Heart right ventricle (tissue), 16 donors: ENCODE measurements at regions not wholly inside any gene's neighbourhood (a gene's known extent, or its start where the extent isn't known, plus 50 kb on each side); places are given as distances from the start of the nearest gene placed in this dataset.
A peak's percentile ranks its signal among the peaks of the same experiment; 100 is the strongest.

Source experiments
- ATAC-seq, 8 donors: fragments of 200-7000 bp; cut with Tn5 transposase; one replicate each; pipeline ENCODE4 v1.9.1; 2020; ENCODE audit warnings: mild to moderate bottlenecking in 8 of 8, moderate library complexity in 8 of 8, moderate number of reproducible peaks in 1 of 8
- DNase-seq, 2 donors: peaks; one replicate each; pipeline ENCODE4 v3.0.0-alpha.2; 2020
- H3K27ac ChIP-seq, 10 donors: fragments of 200-600 bp; sonication (generic) in 2 of 10; one replicate each; pipeline versions ENCODE4 v1.5.0 to v1.8.0; 2020 to 2022; ENCODE audit warnings: mild to moderate bottlenecking in 3 of 10
- H3K27me3 ChIP-seq, 7 donors: fragments of 200-600 bp; one replicate each; pipeline ENCODE4 v1.8.0; 2021 to 2022; ENCODE audit warnings: mild to moderate bottlenecking in 2 of 7
- H3K36me3 ChIP-seq, 9 donors: fragments of 200-600 bp; sonication (generic) in 1 of 9; one replicate each; pipeline versions ENCODE4 v1.5.0 to v1.8.0; 2020 to 2022; ENCODE audit warnings: mild to moderate bottlenecking in 2 of 9
- H3K4me1 ChIP-seq, 9 donors: fragments of 200-600 bp; sonication (generic) in 1 of 9; one replicate each; pipeline versions ENCODE4 v1.5.0 to v1.8.0; 2020 to 2022; ENCODE audit warnings: mild to moderate bottlenecking in 4 of 9
- H3K4me3 ChIP-seq, 10 donors: fragments of 200-600 bp; sonication (generic) in 2 of 10; one replicate each; pipeline versions ENCODE4 v1.5.0 to v1.8.0; 2020 to 2022; ENCODE audit warnings: mild to moderate bottlenecking in 7 of 10, moderate library complexity in 2 of 10
- H3K9me3 ChIP-seq, 11 donors: fragments of 200-600 bp in 10 of 11; sonication (generic) in 2 of 11; one replicate each; pipeline versions ENCODE4 v1.5.0 to v1.8.0; 2013 to 2022; ENCODE audit warnings: mild to moderate bottlenecking in 2 of 11, control low read depth in 1 of 11, moderate library complexity in 1 of 11
- WGBS, 2 donors: extraction: QIAGEN DNeasy Blood & Tissue Kit; methylation state at CpG; one replicate each; pipeline ENCODE4 v1.1.7; 2013; ENCODE audit warnings: inconsistent platforms in 1 of 2; 5-methylcytosine and 5-hydroxymethylcytosine counted together
- intact Hi-C, 10 donors: fragments of 100-400 bp; cut with DNase I; formaldehyde crosslinking; loops; one replicate each; pipeline versions ENCODE4 v1.11.1 to v1.14.2; 2022
- TF ChIP-seq, protein P1 (sequence below), 9 donors: fragments of 200-600 bp; sonication (generic) in 2 of 9; IDR thresholded peaks; one replicate each; pipeline versions ENCODE4 v1.5.0 to v1.8.0; 2021 to 2022; ENCODE audit warnings: antibody characterized with exemption in 9 of 9, mild to moderate bottlenecking in 5 of 9, moderate library complexity in 1 of 9
- donor health status: Arrhythmogenic right ventricular cardiomyopathy.
- donor health status: ischemic (EF 13 %, LVEDD 7.1; RV severe dilation, severe dysfunction).
- donor health status: healthy with polysubstance abuse.
- donor health status: DM: no; HTN: yes; CAD: no.
- donor health status: DM: no; HTN: no; CAD: no.
- donor health status: ischemic (EF 25% LVEDD 6.9; RV normal size, moderate dysfunction).
- donor health status: ischemic (EF 25% LVEDD 5.7; RV mildly dilated, moderate dysfunction).
- donor health status: healthy.
- donor health status: DM: yes; HTN: yes; CAD: no.
- donor health status: Ischemic cardiomyopathy.
- donor health status: ischemic (EF 35%, LVEDD 5.7; RV mildly dilated, moderate dysfunction).
- donor health status: nonischemic (EF 11% LVEDD 7.7; RV severe dilation, severe dysfunction).
- donor health status: DM: yes; HTN: yes; CAD: no.
- donor health status: PGD.
- donor health status: ischemic (EF 29% LVEDD 5.4; RV normal size, mild dysfunction).
- donor health status: nonischemic (EF 23%, LVEDD 6.1; RV moderate dilation, normal function).

DNA sequence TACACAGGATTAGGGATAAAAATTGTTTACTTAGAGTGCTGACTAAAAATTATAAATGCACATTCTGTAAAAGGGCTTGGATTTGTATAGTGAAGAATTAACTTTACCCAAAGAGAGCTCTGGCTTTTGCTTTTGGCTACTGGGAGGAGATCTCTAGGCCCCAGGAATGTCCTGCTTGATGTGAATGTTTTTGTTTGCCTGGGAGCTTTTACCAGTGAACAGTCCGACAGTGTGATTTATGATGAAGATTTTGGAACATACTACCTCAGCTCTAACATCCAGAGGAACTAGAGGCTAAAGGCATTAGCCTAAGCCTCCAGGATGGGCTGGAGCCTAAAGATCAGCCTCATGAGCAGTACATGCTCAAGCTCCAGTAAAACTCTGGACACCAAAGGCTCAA is 103.7 kb upstream of the RFX3 start:
- Histone ChIP-seq H3K36me3 (no peaks in the 10 kb centered on the region), H3K4me3 (no peak overlapping the region), H3K27me3 (no peaks in the 10 kb centered on the region), H3K9me3 (peaks cover 0 to 17% (median 0%) of the 10 kb centered on the region in 11 donors), H3K4me1 (no peaks in the 10 kb centered on the region), H3K27ac (no peak overlapping the region)
- intact Hi-C loops: no loop called here
- TF ChIP-seq, protein P1, sequence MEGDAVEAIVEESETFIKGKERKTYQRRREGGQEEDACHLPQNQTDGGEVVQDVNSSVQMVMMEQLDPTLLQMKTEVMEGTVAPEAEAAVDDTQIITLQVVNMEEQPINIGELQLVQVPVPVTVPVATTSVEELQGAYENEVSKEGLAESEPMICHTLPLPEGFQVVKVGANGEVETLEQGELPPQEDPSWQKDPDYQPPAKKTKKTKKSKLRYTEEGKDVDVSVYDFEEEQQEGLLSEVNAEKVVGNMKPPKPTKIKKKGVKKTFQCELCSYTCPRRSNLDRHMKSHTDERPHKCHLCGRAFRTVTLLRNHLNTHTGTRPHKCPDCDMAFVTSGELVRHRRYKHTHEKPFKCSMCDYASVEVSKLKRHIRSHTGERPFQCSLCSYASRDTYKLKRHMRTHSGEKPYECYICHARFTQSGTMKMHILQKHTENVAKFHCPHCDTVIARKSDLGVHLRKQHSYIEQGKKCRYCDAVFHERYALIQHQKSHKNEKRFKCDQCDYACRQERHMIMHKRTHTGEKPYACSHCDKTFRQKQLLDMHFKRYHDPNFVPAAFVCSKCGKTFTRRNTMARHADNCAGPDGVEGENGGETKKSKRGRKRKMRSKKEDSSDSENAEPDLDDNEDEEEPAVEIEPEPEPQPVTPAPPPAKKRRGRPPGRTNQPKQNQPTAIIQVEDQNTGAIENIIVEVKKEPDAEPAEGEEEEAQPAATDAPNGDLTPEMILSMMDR (IDR thresholded peaks at IDR 0.05): no peak
- ATAC-seq: no peak
- no peak for DNase-seq
- WGBS, 2 donors: 85 to 88% methylated on average over 1 of the region's 1 CpG

DNA sequence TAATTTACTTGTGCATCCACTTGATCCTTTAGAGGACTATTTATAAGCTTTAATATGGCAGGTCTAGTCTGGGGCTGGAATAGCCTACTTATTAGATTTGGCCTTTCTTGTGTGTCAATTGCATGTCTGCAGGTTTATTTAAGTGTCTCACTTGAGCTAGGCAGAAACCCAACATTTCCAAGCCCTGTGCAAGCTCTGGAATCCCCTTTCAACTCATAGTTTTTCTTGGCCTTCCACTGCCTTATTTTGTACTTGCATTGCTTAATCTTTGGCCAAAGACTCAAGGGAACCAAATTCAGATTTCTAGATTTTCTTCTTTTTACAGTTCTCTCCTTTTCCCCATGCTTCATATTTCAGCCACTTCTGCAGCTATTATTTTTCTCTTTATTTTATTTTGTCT is 102.4 kb upstream of the RFX3 start:
- DNase-seq: no peak
- TF ChIP-seq, protein P1 (IDR thresholded peaks at IDR 0.05): no peak
- H3K4me1 ChIP-seq: no peaks in the 10 kb centered on the region
- no peaks in the 10 kb centered on the region for H3K27me3 ChIP-seq
- peaks cover 0 to 18% (median 0%) of the 10 kb centered on the region in 11 donors for H3K9me3 ChIP-seq
- no peak overlapping the region for H3K27ac ChIP-seq
- H3K36me3 ChIP-seq: no peaks in the 10 kb centered on the region
- no peak overlapping the region for H3K4me3 ChIP-seq
- peak in 1 of 8 donors; percentile 38 for ATAC-seq
- intact Hi-C loops: no loop called here

DNA sequence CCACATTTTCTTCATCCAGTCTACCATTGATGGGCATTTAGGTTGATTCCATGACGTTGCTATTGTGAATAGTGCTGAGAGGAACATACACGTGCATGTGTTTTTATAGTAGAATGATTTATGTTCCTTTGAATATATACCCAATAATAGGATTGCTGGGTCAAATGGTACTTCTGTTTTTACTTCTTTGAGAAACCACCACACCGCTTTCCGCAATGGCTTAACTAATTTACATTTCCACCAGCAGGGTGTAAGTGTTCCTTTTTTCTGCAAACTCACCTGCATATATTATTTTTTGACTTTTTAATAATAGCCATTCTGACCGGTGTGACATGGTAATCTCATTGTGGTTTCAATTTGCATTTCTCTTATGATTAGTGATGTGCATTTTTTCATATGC is 82.2 kb upstream of the RFX3 start:
- intact Hi-C loops: no loop called here
- no peaks in the 10 kb centered on the region for H3K27me3 ChIP-seq
- H3K4me1 ChIP-seq: no peaks in the 10 kb centered on the region
- TF ChIP-seq, protein P1 (IDR thresholded peaks at IDR 0.05): no peak
- WGBS, 2 donors: 86 to 87% methylated on average over 5 of the region's 5 CpGs
- no peak for DNase-seq
- no peaks in the 10 kb centered on the region for H3K36me3 ChIP-seq
- peaks cover 0 to 10% (median 0%) of the 10 kb centered on the region in 11 donors for H3K9me3 ChIP-seq
- H3K27ac ChIP-seq: no peak overlapping the region
- no peak for ATAC-seq
- no peak overlapping the region for H3K4me3 ChIP-seq

DNA sequence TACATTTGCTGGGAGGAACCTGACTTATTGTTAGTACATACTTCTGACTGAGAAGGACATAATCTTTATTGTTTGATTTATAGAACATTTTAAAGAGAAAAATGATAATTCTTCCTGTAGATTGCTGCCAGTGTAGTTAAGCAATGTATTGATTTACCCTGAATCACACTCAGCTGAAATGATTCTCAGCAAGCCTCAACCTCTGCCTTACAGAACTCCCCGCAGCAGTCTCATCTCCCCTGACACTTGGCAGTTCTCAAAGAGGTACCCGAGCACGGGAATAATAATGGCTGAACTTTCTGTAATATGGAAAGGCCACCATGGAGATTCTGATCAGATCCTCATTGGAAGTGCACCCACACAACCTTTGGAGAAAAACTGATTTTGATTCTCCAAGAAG is 74.9 kb upstream of the RFX3 start:
- intact Hi-C loops: no loop called here
- no peaks in the 10 kb centered on the region for H3K9me3 ChIP-seq
- no peak overlapping the region for H3K4me3 ChIP-seq
- no peaks in the 10 kb centered on the region for H3K4me1 ChIP-seq
- ATAC-seq (no peak), DNase-seq (no peak)
- TF ChIP-seq, protein P1 (IDR thresholded peaks at IDR 0.05): no peak
- 88% methylated on average over 3 of the region's 3 CpGs for WGBS, 2 donors
- H3K27ac ChIP-seq: no peak overlapping the region
- no peaks in the 10 kb centered on the region for H3K27me3 ChIP-seq
- H3K36me3 ChIP-seq: no peaks in the 10 kb centered on the region

DNA sequence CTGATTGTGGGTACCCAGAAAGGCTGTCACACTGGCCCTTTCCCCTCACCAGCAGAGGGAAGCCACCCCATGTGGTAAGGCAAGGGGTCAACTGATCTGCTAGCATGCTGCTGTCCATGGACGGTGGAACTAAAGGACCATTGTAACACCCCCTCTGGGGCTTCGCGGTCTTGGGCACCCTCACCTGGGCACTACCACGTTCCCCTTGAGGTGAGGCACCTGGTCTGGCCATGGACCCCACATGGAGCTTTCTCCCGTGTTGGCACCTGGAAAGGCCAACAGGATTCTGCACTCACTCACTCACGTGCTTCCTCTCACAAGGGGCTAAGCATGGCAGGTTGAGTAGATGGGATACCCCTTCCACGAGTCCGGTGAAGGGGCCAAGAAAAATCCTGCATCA is 72.0 kb upstream of the RFX3 start:
- DNase-seq (no peak), ATAC-seq (no peak)
- 91 to 95% methylated on average over 8 of the region's 8 CpGs for WGBS, 2 donors
- intact Hi-C loops: no loop called here
- H3K27me3 ChIP-seq: no peaks in the 10 kb centered on the region
- no peaks in the 10 kb centered on the region for H3K4me1 ChIP-seq
- TF ChIP-seq, protein P1 (IDR thresholded peaks at IDR 0.05): no peak
- no peak overlapping the region for H3K4me3 ChIP-seq
- no peak overlapping the region for H3K27ac ChIP-seq
- no peaks in the 10 kb centered on the region for H3K9me3 ChIP-seq
- H3K36me3 ChIP-seq: no peaks in the 10 kb centered on the region
